Vagina (tissue), 2 donors: ENCODE measurements at regions not wholly inside any gene's neighbourhood (a gene's known extent, or its start where the extent isn't known, plus 50 kb on each side); places are given as distances from the start of the nearest gene placed in this dataset.

Experiments used
- DNase-seq, 2 donors: peaks; one replicate each; pipeline ENCODE4 v3.0.0-alpha.2; 2017; ENCODE audit errors: extremely low spot score in 2 of 2
- H3K27ac ChIP-seq: fragments of 200-600 bp; sonication (generic); one replicate; pipeline ENCODE4 v1.5.1; 2019
- H3K27me3 ChIP-seq: fragments of 200-600 bp; sonication (generic); one replicate; pipeline ENCODE4 v1.5.1; 2019
- H3K36me3 ChIP-seq, 2 donors: fragments of 200-600 bp; sonication (generic); one replicate each; pipeline ENCODE4 v1.5.1; 2017 to 2019
- H3K4me1 ChIP-seq: fragments of 200-600 bp; sonication (generic); one replicate; pipeline ENCODE4 v1.5.1; 2019
- H3K4me3 ChIP-seq, 2 donors: fragments of 200-600 bp; sonication (generic); 1 replicate in 1 of 2; 2 replicates in 1 of 2; pipeline ENCODE4 v1.5.1; 2016 to 2019
- H3K9me3 ChIP-seq: fragments of 200-600 bp; sonication (generic); one replicate; pipeline ENCODE4 v1.5.1; 2019
- CTCF ChIP-seq, 3 experiments: fragments of 450-650 bp in 2 of 3; fragments of 200-600 bp in 1 of 3; sonication (generic) in 1 of 3; IDR thresholded peaks; one replicate each; pipeline ENCODE4 v1.5.1; 2017 to 2019; ENCODE audit warnings: antibody characterized with exemption in 3 of 3, mild to moderate bottlenecking in 2 of 3, moderate library complexity in 2 of 3
- POLR2A ChIP-seq, 2 donors: fragments of 450-650 bp; IDR thresholded peaks; one replicate each; pipeline ENCODE4 v1.6.1; 2017; ENCODE audit warnings: antibody characterized with exemption in 2 of 2, mild to moderate bottlenecking in 2 of 2, moderate library complexity in 2 of 2
- POLR2AphosphoS5 ChIP-seq, 2 donors: sonication (generic); formaldehyde crosslinking; IDR thresholded peaks; one replicate each; pipeline ENCODE4 v1.9.0; 2017; ENCODE audit warnings: antibody characterized with exemption in 2 of 2, mild to moderate bottlenecking in 2 of 2, low read depth in 1 of 2; ENCODE audit not compliant: insufficient read depth in 1 of 2
- intact Hi-C: fragments of 100-400 bp; cut with DNase I; formaldehyde crosslinking; loops from one replicate; pipeline ENCODE4 v1.15.1; 2023

GRCh38 chr12:64991121-64991611 is 129.9 kb downstream of the WIF1 start:
- TF ChIP-seq CTCF (IDR thresholded peaks at IDR 0.05) (no peak), POLR2AphosphoS5 (IDR thresholded peaks at IDR 0.05; ENCODE audit: insufficient read depth in 1 of 2, low read depth in 1 of 2) (no peak), POLR2A (IDR thresholded peaks at IDR 0.05) (no peak)
- intact Hi-C loops, result no loop called here

GRCh38 chr12:64992116-64992515 is 129.0 kb downstream of the WIF1 start:
- intact Hi-C loops, result no loop called here
- Histone ChIP-seq H3K4me3 (no peak overlapping the region), H3K9me3 (no peaks in the 10 kb centered on the region), H3K36me3 (no peaks in the 10 kb centered on the region), H3K4me1 (no peaks in the 10 kb centered on the region), H3K27me3 (no peaks in the 10 kb centered on the region), H3K27ac (no peak overlapping the region)
- DNase-seq, result no peak
- no peak for TF ChIP-seq POLR2A (IDR thresholded peaks at IDR 0.05)
- no peak for TF ChIP-seq POLR2AphosphoS5 (IDR thresholded peaks at IDR 0.05; ENCODE audit: insufficient read depth in 1 of 2, low read depth in 1 of 2)
- no peak for TF ChIP-seq CTCF (IDR thresholded peaks at IDR 0.05)

More at GRCh38 chr12:64991121-64991611, 129.9 kb downstream of the WIF1 start:
- H3K9me3 ChIP-seq, result no peaks in the 10 kb centered on the region
- H3K27me3 ChIP-seq, result no peaks in the 10 kb centered on the region
- no peaks in the 10 kb centered on the region for H3K36me3 ChIP-seq
- H3K4me1 ChIP-seq, result no peaks in the 10 kb centered on the region
- no peak overlapping the region for H3K4me3 ChIP-seq
- DNase-seq, result no peak
- no peak overlapping the region for H3K27ac ChIP-seq

GRCh38 chr12:64992641-64993040 is 128.5 kb downstream of the WIF1 start:
- Histone ChIP-seq H3K27ac (no peak overlapping the region), H3K36me3 (no peaks in the 10 kb centered on the region), H3K4me1 (no peaks in the 10 kb centered on the region), H3K4me3 (no peak overlapping the region), H3K27me3 (no peaks in the 10 kb centered on the region), H3K9me3 (no peaks in the 10 kb centered on the region)
- no peak for DNase-seq
- TF ChIP-seq POLR2AphosphoS5 (IDR thresholded peaks at IDR 0.05; ENCODE audit: insufficient read depth in 1 of 2, low read depth in 1 of 2), result no peak
- TF ChIP-seq CTCF (IDR thresholded peaks at IDR 0.05), result no peak
- no peak for TF ChIP-seq POLR2A (IDR thresholded peaks at IDR 0.05)
- intact Hi-C loops, result no loop called here

- Histone ChIP-seq H3K4me1 (no peaks in the 10 kb centered on the region), H3K9me3 (no peaks in the 10 kb centered on the region), H3K27me3 (no peaks in the 10 kb centered on the region), H3K4me3 (no peak overlapping the region), H3K36me3 (no peaks in the 10 kb centered on the region), H3K27ac (no peak overlapping the region)
- no peak for TF ChIP-seq POLR2A (IDR thresholded peaks at IDR 0.05)
- TF ChIP-seq POLR2AphosphoS5 (IDR thresholded peaks at IDR 0.05; ENCODE audit: insufficient read depth in 1 of 2, low read depth in 1 of 2), result no peak
- TF ChIP-seq CTCF (IDR thresholded peaks at IDR 0.05), result no peak
- DNase-seq, result no peak
- intact Hi-C loops, result no loop called here
These were observed 127.6 kb downstream of the WIF1 start for GRCh38 chr12:64993461-64993860.

GRCh38 chr12:64995816-64996215 is 125.3 kb downstream of the WIF1 start:
- no peaks in the 10 kb centered on the region for H3K27me3 ChIP-seq
- no peaks in the 10 kb centered on the region for H3K9me3 ChIP-seq
- DNase-seq, result no peak
- H3K36me3 ChIP-seq, result no peaks in the 10 kb centered on the region
- no peak overlapping the region for H3K27ac ChIP-seq
- no peaks in the 10 kb centered on the region for H3K4me1 ChIP-seq
- no peak for TF ChIP-seq POLR2A (IDR thresholded peaks at IDR 0.05)
- TF ChIP-seq POLR2AphosphoS5 (IDR thresholded peaks at IDR 0.05; ENCODE audit: insufficient read depth in 1 of 2, low read depth in 1 of 2), result peak in 1 of 2 donors; percentile 53
- no peak for TF ChIP-seq CTCF (IDR thresholded peaks at IDR 0.05)
- H3K4me3 ChIP-seq, result no peak overlapping the region
- intact Hi-C loops, result no loop called here
